H1 (cell line): ENCODE measurements at regions not wholly inside any gene's neighbourhood (a gene's known extent, or its start where the extent isn't known, plus 50 kb on each side); places are given as distances from the start of the nearest gene placed in this dataset.

Experiments used
- CBX8 ChIP-seq: fragments of 300-800, 300-1000 bp; sonication (generic); IDR thresholded peaks from 2 replicates; pipeline ENCODE4 v1.7.1; 2016; ENCODE audit warnings: low read depth, low read length, borderline replicate concordance
- CEBPB ChIP-seq: IDR thresholded peaks from 2 replicates; pipeline ENCODE4 v1.6.1; 2012; ENCODE audit warnings: low read depth, low read length
- EZH2 ChIP-seq: fragments of 200-600 bp; sonication (generic); IDR thresholded peaks from 2 replicates; pipeline ENCODE4 v1.7.1; 2012; ENCODE audit warnings: low read depth, mild to moderate bottlenecking, moderate library complexity, low read length, inconsistent platforms; ENCODE audit not compliant: severe bottlenecking
- FOSL1 ChIP-seq: IDR thresholded peaks from 2 replicates; pipeline ENCODE4 v1.6.1; 2011; ENCODE audit warnings: mild to moderate bottlenecking, low read depth, low read length, moderate library complexity; ENCODE audit not compliant: insufficient read depth
- PHF8 ChIP-seq: fragments of 200-600 bp; sonication (generic); conservative IDR thresholded peaks from 2 replicates; pipeline ENCODE4 v1.7.1; 2012; ENCODE audit warnings: low read depth, mild to moderate bottlenecking, inconsistent platforms, low read length, moderate library complexity
- POLR2A ChIP-seq, 2 experiments: IDR thresholded peaks; 1 replicate in 1 of 2; 2 replicates in 1 of 2; pipeline ENCODE4 v1.6.1; 2011; ENCODE audit warnings: low read depth in 2 of 2, low read length in 2 of 2, mild to moderate bottlenecking in 2 of 2; ENCODE audit errors: control extremely low read depth in 1 of 2
- POLR2AphosphoS5 ChIP-seq: IDR thresholded peaks from 2 replicates; pipeline ENCODE4 v1.6.1; 2011; ENCODE audit warnings: low read depth, low read length
- RAD21 ChIP-seq, 2 experiments: IDR thresholded peaks in 1 of 2; conservative IDR thresholded peaks in 1 of 2; 2 replicates each; pipeline ENCODE4 v1.6.1; 2011; ENCODE audit warnings: low read depth in 2 of 2, low read length in 2 of 2, improper control_type of control experiment in 1 of 2, inconsistent platforms in 1 of 2, mild to moderate bottlenecking in 1 of 2, moderate library complexity in 1 of 2
- SP1 ChIP-seq: IDR thresholded peaks from 2 replicates; pipeline ENCODE4 v1.6.1; 2011; ENCODE audit warnings: low read depth, low read length
- SRF ChIP-seq: IDR thresholded peaks from 2 replicates; pipeline ENCODE4 v1.6.1; 2011; ENCODE audit warnings: mild to moderate bottlenecking, low read depth, low read length, moderate library complexity
- TAF1 ChIP-seq: IDR thresholded peaks from 2 replicates; pipeline ENCODE4 v1.6.1; 2011; ENCODE audit warnings: mild to moderate bottlenecking, low read depth, low read length
- TF ChIP-seq, protein P1 (sequence below), 3 experiments: IDR thresholded peaks; 1 replicate in 2 of 3; 2 replicates in 1 of 3; pipeline versions ENCODE4 v1.5.1 to v1.6.1; 2011; ENCODE audit warnings: low read length in 3 of 3, mild to moderate bottlenecking in 3 of 3, inconsistent platforms in 2 of 3, low read depth in 1 of 3, moderate library complexity in 1 of 3; ENCODE audit not compliant: insufficient read depth in 1 of 3; ENCODE audit errors: control extremely low read depth in 1 of 3
- TF ChIP-seq, protein P2 (sequence below): IDR thresholded peaks from 2 replicates; pipeline ENCODE4 v1.6.1; 2011; ENCODE audit warnings: low read depth, mild to moderate bottlenecking, low read length; ENCODE audit not compliant: insufficient read depth
- TF ChIP-seq, protein P3 (sequence below): IDR thresholded peaks from 2 replicates; pipeline ENCODE4 v1.6.1; 2012; ENCODE audit warnings: inconsistent platforms

DNA sequence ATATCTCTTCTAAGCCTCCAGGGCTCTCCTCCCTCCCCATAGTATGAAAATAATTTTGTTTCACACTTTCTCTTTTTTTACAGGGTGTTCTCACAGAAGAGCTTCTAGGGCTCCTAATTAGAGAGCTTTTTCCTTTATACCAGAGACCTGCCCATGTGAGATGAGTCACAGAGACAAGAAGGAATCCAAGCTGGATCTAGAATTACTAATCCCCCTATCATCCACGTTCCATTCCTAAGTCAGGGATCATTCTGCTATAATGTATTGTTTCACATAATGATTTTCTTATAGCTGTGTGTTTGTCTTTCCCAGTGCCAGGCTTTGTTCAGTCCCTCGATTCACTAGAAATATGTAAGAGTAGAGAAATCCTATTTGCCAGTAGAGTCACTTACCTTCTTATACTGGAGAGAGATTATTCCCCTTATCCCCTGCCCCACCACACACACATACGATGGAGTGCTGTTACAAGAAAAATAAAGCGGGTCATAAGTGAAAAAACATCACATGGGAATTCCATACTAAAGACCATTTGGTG, 778.3 kb upstream of the LRRC4C start:
- TF ChIP-seq TAF1, result no peak
- TF ChIP-seq POLR2AphosphoS5, result no peak
- TF ChIP-seq, protein P1, sequence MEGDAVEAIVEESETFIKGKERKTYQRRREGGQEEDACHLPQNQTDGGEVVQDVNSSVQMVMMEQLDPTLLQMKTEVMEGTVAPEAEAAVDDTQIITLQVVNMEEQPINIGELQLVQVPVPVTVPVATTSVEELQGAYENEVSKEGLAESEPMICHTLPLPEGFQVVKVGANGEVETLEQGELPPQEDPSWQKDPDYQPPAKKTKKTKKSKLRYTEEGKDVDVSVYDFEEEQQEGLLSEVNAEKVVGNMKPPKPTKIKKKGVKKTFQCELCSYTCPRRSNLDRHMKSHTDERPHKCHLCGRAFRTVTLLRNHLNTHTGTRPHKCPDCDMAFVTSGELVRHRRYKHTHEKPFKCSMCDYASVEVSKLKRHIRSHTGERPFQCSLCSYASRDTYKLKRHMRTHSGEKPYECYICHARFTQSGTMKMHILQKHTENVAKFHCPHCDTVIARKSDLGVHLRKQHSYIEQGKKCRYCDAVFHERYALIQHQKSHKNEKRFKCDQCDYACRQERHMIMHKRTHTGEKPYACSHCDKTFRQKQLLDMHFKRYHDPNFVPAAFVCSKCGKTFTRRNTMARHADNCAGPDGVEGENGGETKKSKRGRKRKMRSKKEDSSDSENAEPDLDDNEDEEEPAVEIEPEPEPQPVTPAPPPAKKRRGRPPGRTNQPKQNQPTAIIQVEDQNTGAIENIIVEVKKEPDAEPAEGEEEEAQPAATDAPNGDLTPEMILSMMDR (IDR thresholded peaks at IDR 0.05; ENCODE audit: control extremely low read depth in 1 of 3, insufficient read depth in 1 of 3, low read depth in 1 of 3, low read length in 3 of 3), result no peak
- TF ChIP-seq SRF, result no peak
- TF ChIP-seq CEBPB, result no peak
- no peak for TF ChIP-seq EZH2
- no peak for TF ChIP-seq PHF8
- TF ChIP-seq CBX8, result no peak
- TF ChIP-seq, protein P2, sequence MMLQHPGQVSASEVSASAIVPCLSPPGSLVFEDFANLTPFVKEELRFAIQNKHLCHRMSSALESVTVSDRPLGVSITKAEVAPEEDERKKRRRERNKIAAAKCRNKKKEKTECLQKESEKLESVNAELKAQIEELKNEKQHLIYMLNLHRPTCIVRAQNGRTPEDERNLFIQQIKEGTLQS, result no peak
- no peak for TF ChIP-seq POLR2A (IDR thresholded peaks at IDR 0.05; ENCODE audit: control extremely low read depth in 1 of 2, low read depth in 2 of 2, low read length in 2 of 2)
- no peak for TF ChIP-seq SP1
- TF ChIP-seq RAD21 (IDR thresholded peaks at IDR 0.05 in 1 of 2, conservative IDR thresholded peaks at IDR 0.05 in 1 of 2; ENCODE audit: low read depth in 2 of 2, low read length in 2 of 2), result no peak
- TF ChIP-seq FOSL1, result no peak
- TF ChIP-seq, protein P3, sequence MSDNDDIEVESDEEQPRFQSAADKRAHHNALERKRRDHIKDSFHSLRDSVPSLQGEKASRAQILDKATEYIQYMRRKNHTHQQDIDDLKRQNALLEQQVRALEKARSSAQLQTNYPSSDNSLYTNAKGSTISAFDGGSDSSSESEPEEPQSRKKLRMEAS, result no peak
